ENCODE measurements at regions not wholly inside any gene's neighbourhood (a gene's known extent, or its start where the extent isn't known, plus 50 kb on each side); places are given as distances from the start of the nearest gene placed in this dataset.

DNA sequence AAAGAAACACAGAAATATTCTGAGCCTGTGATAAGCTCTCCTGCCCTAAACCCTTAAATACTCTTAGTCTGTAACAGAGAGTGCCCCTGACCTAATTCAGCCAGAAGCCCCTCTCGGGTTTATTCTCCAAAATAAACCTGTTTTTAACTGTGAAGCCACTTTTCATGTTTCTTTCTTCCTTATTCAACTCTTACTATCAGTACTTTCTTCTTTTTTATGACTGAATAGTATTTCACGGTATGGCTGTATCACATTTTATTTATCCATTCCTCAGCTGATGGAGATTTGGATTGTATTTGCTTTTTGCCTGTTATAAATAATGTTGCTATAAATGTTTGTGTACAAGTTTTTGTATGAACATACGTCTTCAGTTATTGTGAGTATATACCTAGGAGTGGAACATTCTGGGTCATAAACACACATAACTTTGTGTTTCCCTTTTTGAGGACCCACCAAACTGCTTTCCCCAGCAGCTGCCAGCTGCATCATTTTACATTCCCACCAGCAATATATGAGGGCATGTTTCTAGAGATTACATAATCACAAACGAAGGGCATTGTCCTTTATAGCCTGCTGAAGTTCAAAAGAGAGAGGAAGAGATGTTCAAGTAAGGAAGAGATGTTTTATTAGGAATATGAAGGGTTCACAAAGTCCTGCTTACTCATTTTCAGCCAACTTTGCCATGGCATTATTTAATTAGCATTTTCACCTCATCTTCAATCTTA, 199.4 kb upstream of the NUDT4 start:
- TF ChIP-seq CTCF (conservative IDR thresholded peaks at IDR 0.05) (no peak), EZH2 (IDR thresholded peaks at IDR 0.05; ENCODE audit: low read depth) (no peak)
